ENCODE measurements at regions not wholly inside any gene's neighbourhood (a gene's known extent, or its start where the extent isn't known, plus 50 kb on each side); places are given as distances from the start of the nearest gene placed in this dataset.
"Not testable (repeated sequence)": the region's sequence is repeated elsewhere in the genome, so short reads cannot be mapped to it uniquely, and the experiment has no call there.

DNA sequence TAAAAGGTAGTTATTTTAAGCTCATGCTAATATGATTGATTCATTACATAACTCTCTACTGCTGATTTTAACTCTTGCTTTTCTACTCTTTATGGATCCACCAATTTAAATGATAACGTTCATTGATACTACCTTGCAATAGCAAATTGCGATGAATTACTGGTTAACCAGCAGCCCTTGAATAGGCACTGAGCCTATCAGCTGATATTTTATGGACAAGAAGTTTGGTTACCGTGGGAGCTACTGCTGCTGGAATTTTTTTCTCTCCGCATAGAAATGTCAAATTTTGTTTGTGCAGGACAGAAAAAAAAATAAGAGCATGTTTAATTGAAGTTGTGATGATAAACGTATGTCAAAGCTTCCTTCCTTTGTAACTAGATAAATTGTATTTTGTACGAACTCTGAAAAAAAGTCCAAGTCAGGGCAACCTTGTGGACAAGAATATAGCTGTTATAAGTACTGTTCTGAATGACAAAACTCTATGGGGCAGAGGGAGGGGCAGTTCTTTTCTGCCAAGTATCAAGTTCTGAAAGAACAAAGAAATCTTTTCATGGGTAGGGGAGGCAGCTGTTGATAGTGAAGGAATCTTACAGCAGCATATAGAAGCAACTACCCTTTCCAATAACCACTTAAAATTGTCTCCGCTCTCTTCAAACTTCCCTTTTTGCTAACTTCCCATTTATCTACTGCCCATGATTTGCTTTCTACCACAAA lies 434.9 kb upstream of the PABPC4L start:
- no peaks in the 10 kb centered on the region for H3K36me3 ChIP-seq
- TF ChIP-seq, protein P1, sequence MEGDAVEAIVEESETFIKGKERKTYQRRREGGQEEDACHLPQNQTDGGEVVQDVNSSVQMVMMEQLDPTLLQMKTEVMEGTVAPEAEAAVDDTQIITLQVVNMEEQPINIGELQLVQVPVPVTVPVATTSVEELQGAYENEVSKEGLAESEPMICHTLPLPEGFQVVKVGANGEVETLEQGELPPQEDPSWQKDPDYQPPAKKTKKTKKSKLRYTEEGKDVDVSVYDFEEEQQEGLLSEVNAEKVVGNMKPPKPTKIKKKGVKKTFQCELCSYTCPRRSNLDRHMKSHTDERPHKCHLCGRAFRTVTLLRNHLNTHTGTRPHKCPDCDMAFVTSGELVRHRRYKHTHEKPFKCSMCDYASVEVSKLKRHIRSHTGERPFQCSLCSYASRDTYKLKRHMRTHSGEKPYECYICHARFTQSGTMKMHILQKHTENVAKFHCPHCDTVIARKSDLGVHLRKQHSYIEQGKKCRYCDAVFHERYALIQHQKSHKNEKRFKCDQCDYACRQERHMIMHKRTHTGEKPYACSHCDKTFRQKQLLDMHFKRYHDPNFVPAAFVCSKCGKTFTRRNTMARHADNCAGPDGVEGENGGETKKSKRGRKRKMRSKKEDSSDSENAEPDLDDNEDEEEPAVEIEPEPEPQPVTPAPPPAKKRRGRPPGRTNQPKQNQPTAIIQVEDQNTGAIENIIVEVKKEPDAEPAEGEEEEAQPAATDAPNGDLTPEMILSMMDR (IDR thresholded peaks at IDR 0.05) = no peak
- no peaks in the 10 kb centered on the region for H3K9me3 ChIP-seq
- no peaks in the 10 kb centered on the region for H3K4me1 ChIP-seq
- no peak overlapping the region for H3K27ac ChIP-seq
- no peak for ATAC-seq
- no peak for DNase-seq
- intact Hi-C loops (cut with DNase I) = no loop called here
- no peaks in the 10 kb centered on the region for H3K27me3 ChIP-seq
- H3K4me3 ChIP-seq = no peak overlapping the region

DNA sequence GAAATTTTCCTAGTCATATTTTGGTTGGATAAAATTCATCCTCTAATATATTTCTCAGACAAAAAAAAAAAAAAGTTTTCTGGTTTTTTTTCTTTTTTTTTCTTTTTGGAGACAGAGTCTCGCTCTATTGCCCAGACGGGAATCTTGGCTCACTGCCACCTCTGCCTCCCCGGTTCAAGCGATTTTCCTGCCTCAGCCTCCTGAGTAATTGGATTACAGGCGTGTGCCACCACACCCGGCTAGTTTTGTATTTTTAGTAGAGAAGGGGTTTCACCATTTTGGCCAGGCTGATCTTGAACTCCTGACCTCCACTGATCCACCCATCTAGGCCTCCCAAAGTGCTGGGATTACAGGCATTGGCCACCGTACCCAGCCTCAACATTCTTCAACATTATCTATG lies 432.7 kb upstream of the PABPC4L start:
- no peaks in the 10 kb centered on the region for H3K4me1 ChIP-seq
- H3K27ac ChIP-seq = no peak overlapping the region
- no peaks in the 10 kb centered on the region for H3K9me3 ChIP-seq
- no peaks in the 10 kb centered on the region for H3K27me3 ChIP-seq
- ATAC-seq (no peak), DNase-seq (no peak)
- no peaks in the 10 kb centered on the region for H3K36me3 ChIP-seq
- H3K4me3 ChIP-seq = no peak overlapping the region
- TF ChIP-seq, protein P1 (IDR thresholded peaks at IDR 0.05) = no peak
- intact Hi-C loops (cut with DNase I) = no loop called here

GRCh38 chr4:134632056-134632455 lies 430.5 kb upstream of the PABPC4L start:
- intact Hi-C loops (cut with DNase I) = no loop called here
- Histone ChIP-seq H3K36me3 (no peaks in the 10 kb centered on the region), H3K27me3 (no peaks in the 10 kb centered on the region), H3K27ac (no peak overlapping the region), H3K9me3 (no peaks in the 10 kb centered on the region), H3K4me1 (no peaks in the 10 kb centered on the region), H3K4me3 (no peak overlapping the region)
- TF ChIP-seq, protein P1 (IDR thresholded peaks at IDR 0.05) = no peak
- no peak for ATAC-seq
- DNase-seq = no peak

- H3K4me3 ChIP-seq = no peak overlapping the region
- intact Hi-C loops (cut with DNase I) = no loop called here
- no peak for ATAC-seq
- TF ChIP-seq, protein P1 (IDR thresholded peaks at IDR 0.05) = no peak
- H3K9me3 ChIP-seq = no peaks in the 10 kb centered on the region
- H3K27ac ChIP-seq = no peak overlapping the region
- DNase-seq = no peak
- H3K36me3 ChIP-seq = no peaks in the 10 kb centered on the region
- H3K4me1 ChIP-seq = no peaks in the 10 kb centered on the region
- no peaks in the 10 kb centered on the region for H3K27me3 ChIP-seq
These were observed 426.5 kb upstream of the PABPC4L start for GRCh38 chr4:134628066-134628465.

GRCh38 chr4:134627366-134627765 lies 425.8 kb upstream of the PABPC4L start:
- Histone ChIP-seq H3K27me3 (no peaks in the 10 kb centered on the region), H3K27ac (no peak overlapping the region), H3K36me3 (no peaks in the 10 kb centered on the region), H3K9me3 (no peaks in the 10 kb centered on the region), H3K4me3 (no peak overlapping the region), H3K4me1 (no peaks in the 10 kb centered on the region)
- DNase-seq = no peak
- no peak for ATAC-seq
- TF ChIP-seq, protein P1 (IDR thresholded peaks at IDR 0.05) = no peak
- intact Hi-C loops (cut with DNase I) = no loop called here

- intact Hi-C loops (cut with DNase I) = no loop called here
- TF ChIP-seq, protein P1 (IDR thresholded peaks at IDR 0.05) = no peak
- no peak for ATAC-seq
- no peaks in the 10 kb centered on the region for H3K27me3 ChIP-seq
- DNase-seq = no peak
- no peak overlapping the region for H3K4me3 ChIP-seq
- no peaks in the 10 kb centered on the region for H3K36me3 ChIP-seq
- H3K4me1 ChIP-seq = no peaks in the 10 kb centered on the region
- H3K9me3 ChIP-seq = no peaks in the 10 kb centered on the region
- H3K27ac ChIP-seq = no peak overlapping the region
These were observed 422.8 kb upstream of the PABPC4L start for GRCh38 chr4:134624365-134624764.

DNA sequence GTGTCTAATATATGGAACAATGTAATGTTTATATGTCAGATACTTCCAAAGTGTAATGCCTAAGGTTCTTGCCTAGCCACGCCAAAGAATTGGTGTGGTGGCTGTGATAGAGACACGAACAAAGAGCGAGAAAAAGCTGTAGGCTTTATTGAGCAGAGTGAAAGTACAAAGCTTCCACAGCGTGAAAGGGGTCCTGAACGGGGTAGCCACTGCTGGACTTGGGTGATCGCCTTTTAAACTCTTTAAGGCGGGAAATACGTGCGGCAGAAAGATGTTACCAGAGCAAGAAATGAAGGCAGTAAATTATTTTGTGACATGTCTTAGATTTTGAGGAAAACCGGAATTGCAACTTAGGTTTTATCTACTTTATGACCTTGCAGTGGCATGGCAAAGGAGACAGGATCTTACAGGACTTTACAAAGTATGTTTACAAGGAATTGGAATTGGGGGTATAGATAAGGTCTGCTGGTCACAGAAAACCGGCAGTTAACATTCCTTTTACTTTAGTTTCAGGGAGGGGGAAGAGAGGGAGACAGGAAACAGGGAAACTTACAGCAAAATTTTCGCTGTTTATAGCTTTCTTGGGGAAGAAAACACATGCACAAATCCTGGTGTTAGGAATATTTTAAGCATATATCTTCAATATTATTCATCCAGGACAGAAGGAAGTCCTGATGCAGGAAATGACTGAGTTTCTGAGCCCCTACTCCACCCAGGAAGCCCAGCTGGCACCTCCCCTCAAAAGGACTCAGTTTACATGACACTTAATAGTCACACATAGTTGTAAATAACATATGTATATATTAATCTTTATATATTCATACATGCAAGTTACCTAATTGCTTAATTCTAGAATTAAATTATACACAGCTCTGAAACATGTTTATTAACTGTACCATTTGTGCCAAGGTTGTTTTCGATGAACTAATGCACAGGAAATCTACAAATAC lies 421.3 kb upstream of the PABPC4L start:
- H3K4me3 ChIP-seq; H3K4me1 ChIP-seq; DNase-seq; H3K27me3 ChIP-seq; H3K27ac ChIP-seq; H3K9me3 ChIP-seq; intact Hi-C loops (cut with DNase I); H3K36me3 ChIP-seq; ATAC-seq: not testable (repeated sequence)
